Activated B cell treated with CpG ODN at 0.5 μM for 24 hours (primary cell): ENCODE measurements at regions not wholly inside any gene's neighbourhood (a gene's known extent, or its start where the extent isn't known, plus 50 kb on each side); places are given as distances from the start of the nearest gene placed in this dataset.
"Not testable (repeated sequence)": the region's sequence is repeated elsewhere in the genome, so short reads cannot be mapped to it uniquely, and the experiment has no call there.

ENCODE experiments used
- ATAC-seq: fragments of 200-7000 bp; cut with Tn5 transposase; one replicate; pipeline ENCODE4 v1.10.0; 2021; ENCODE audit warnings: low read depth, mild to moderate bottlenecking, moderate library complexity
- CTCF ChIA-PET: fragments of 350-600 bp; sonication (Branson Sonifier 250); formaldehyde crosslinking; loops from one replicate; lab custom pipeline; 2021; ENCODE audit warnings: antibody characterized with exemption; lab: Charles Lee
- POLR2A ChIA-PET: fragments of 350-600 bp; sonication (Branson Sonifier 250); formaldehyde crosslinking; loops from one replicate; lab custom pipeline; 2021; ENCODE audit warnings: antibody characterized with exemption; lab: Charles Lee
- DNase-seq: peaks from one replicate; pipeline ENCODE4 v3.0.0; 2022
- H3K27ac Mint-ChIP-seq: one replicate; pipeline ENCODE4 v1.8.0; 2020; ENCODE audit warnings: mixed read lengths
- H3K27me3 Mint-ChIP-seq: one replicate; pipeline ENCODE4 v1.8.0; 2021; ENCODE audit warnings: mixed read lengths
- H3K36me3 Mint-ChIP-seq: one replicate; pipeline ENCODE4 v1.8.0; 2021; ENCODE audit warnings: low read depth, mixed read lengths
- H3K4me1 Mint-ChIP-seq: one replicate; pipeline ENCODE4 v1.8.0; 2021; ENCODE audit warnings: mixed read lengths
- H3K4me3 Mint-ChIP-seq: one replicate; pipeline ENCODE4 v1.8.0; 2020; ENCODE audit warnings: mild to moderate bottlenecking, mixed read lengths
- H3K9me3 Mint-ChIP-seq: one replicate; pipeline ENCODE4 v1.8.0; 2020; ENCODE audit warnings: mixed read lengths
- intact Hi-C: fragments of 100-400 bp; cut with micrococcal nuclease; formaldehyde crosslinking; loops from one replicate; pipeline ENCODE4 v1.15.1; 2024
- TF ChIP-seq, protein P1 (sequence below): fragments of 200-600 bp; IDR thresholded peaks from one replicate; pipeline ENCODE4 v1.8.0; 2022; ENCODE audit warnings: antibody characterized with exemption, mild to moderate bottlenecking

DNA sequence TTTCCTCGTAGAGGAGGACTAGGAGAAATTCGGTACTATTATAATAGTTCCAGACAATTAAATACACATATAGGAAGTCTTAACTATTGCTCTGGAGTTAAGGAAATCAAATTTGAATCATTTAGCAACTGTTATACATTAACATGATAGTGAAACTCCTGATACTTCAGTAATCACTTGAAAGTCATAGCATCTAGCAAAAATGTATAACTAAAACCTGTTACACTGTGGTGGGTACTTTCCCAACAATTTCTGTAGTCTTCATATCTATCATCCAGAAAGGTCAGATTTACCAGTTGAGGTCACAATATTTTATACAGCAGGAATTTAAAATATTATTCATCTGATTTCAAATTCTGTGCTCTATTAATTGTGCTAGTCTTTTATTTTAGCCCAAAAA, 669.6 kb upstream of the PCDH10 start:
- ChIA-PET POLR2A (no interaction called here), CTCF (no interaction called here)
- Mint-ChIP-seq H3K4me3 (no peak overlapping the region), H3K9me3 (peaks cover 4% of the 10 kb centered on the region), H3K36me3 (no peaks in the 10 kb centered on the region), H3K4me1 (no peaks in the 10 kb centered on the region), H3K27ac (no peak overlapping the region), H3K27me3 (no peaks in the 10 kb centered on the region)
- DNase-seq = no peak
- intact Hi-C loops = no loop called here
- no peak for ATAC-seq
- TF ChIP-seq, protein P1, sequence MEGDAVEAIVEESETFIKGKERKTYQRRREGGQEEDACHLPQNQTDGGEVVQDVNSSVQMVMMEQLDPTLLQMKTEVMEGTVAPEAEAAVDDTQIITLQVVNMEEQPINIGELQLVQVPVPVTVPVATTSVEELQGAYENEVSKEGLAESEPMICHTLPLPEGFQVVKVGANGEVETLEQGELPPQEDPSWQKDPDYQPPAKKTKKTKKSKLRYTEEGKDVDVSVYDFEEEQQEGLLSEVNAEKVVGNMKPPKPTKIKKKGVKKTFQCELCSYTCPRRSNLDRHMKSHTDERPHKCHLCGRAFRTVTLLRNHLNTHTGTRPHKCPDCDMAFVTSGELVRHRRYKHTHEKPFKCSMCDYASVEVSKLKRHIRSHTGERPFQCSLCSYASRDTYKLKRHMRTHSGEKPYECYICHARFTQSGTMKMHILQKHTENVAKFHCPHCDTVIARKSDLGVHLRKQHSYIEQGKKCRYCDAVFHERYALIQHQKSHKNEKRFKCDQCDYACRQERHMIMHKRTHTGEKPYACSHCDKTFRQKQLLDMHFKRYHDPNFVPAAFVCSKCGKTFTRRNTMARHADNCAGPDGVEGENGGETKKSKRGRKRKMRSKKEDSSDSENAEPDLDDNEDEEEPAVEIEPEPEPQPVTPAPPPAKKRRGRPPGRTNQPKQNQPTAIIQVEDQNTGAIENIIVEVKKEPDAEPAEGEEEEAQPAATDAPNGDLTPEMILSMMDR = no peak

- Mint-ChIP-seq H3K4me3 (no peak overlapping the region), H3K27me3 (no peaks in the 10 kb centered on the region), H3K9me3 (peaks cover 14% of the 10 kb centered on the region), H3K27ac (no peak overlapping the region), H3K36me3 (no peaks in the 10 kb centered on the region), H3K4me1 (no peaks in the 10 kb centered on the region)
- POLR2A ChIA-PET = no interaction called here
- DNase-seq (no peak), ATAC-seq (no peak)
- TF ChIP-seq, protein P1 = no peak
- intact Hi-C loops = no loop called here
- CTCF ChIA-PET = no interaction called here
Observed at GRCh38 chr4:132488555-132488954, 660.5 kb upstream of the PCDH10 start.

- POLR2A ChIA-PET = no interaction called here
- intact Hi-C loops = no loop called here
- no peak overlapping the region for H3K4me3 Mint-ChIP-seq
Observed at GRCh38 chr4:132493476-132493875, 655.6 kb upstream of the PCDH10 start.

DNA sequence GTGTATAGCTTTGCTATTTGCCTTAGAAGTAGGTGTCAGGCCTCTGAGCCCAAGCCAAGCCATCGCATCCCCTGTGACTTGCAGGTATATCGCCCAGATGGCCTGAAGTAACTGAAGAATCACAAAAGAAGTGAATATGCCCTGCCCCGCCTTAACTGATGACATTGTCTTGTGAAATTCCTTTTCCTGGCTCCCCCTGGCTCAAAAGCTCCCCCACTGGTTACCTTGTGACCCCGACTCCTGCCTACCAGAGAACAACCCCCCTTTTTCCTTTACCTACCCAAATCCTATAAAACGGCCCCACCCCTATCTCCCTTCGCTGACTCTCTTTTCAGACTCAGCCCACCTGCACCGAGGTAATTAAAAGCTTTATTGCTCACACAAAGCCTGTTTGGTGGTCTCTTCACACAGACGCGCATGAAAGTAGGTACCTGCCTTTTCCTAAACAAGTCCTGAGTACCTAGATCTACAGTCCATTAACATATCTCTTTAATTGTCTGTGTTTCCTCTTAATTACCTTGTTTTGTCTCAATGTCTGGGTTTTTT, 653.8 kb upstream of the PCDH10 start:
- intact Hi-C loops, H3K4me1 Mint-ChIP-seq, DNase-seq, H3K27ac Mint-ChIP-seq, H3K4me3 Mint-ChIP-seq, H3K36me3 Mint-ChIP-seq, CTCF ChIA-PET, H3K27me3 Mint-ChIP-seq, H3K9me3 Mint-ChIP-seq, POLR2A ChIA-PET, ATAC-seq: not testable (repeated sequence)

More at GRCh38 chr4:132493476-132493875, 655.6 kb upstream of the PCDH10 start:
- H3K27me3 Mint-ChIP-seq = no peaks in the 10 kb centered on the region
- ATAC-seq (no peak), DNase-seq (no peak)
- no peaks in the 10 kb centered on the region for H3K4me1 Mint-ChIP-seq
- H3K9me3 Mint-ChIP-seq = peaks cover 14% of the 10 kb centered on the region
- CTCF ChIA-PET = no interaction called here
- no peak overlapping the region for H3K27ac Mint-ChIP-seq
- TF ChIP-seq, protein P1 = no peak
- no peaks in the 10 kb centered on the region for H3K36me3 Mint-ChIP-seq

- ChIA-PET POLR2A (no interaction called here), CTCF (no interaction called here)
- TF ChIP-seq, protein P1 = no peak
- Mint-ChIP-seq H3K27ac (no peak overlapping the region), H3K27me3 (no peaks in the 10 kb centered on the region), H3K36me3 (no peaks in the 10 kb centered on the region), H3K4me3 (no peak overlapping the region), H3K4me1 (no peaks in the 10 kb centered on the region), H3K9me3 (no peaks in the 10 kb centered on the region)
- DNase-seq (no peak), ATAC-seq (no peak)
- intact Hi-C loops = no loop called here
Observed at GRCh38 chr4:132498215-132498614, 650.9 kb upstream of the PCDH10 start.

DNA sequence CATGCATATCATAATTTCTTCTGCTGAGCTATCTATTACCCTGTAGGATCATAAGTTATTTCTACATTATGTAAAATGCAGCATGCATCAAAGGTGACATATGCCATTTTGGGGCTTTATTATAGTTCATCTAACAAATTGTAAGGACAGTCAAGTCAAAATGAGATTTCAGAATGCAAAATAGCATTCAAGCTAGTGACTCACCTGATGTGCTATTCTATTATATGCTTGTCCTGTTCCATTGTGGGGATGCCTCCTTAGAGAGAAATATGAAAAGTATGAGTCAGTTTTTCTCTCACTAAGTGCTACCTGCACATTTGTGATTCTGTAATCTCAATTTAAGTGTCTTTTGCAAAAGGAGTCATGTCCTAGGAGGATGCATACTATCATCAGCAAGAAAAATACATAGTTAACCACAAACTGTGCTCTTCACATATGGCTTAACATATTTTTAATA, 647.0 kb upstream of the PCDH10 start:
- no peak for ATAC-seq
- POLR2A ChIA-PET = no interaction called here
- TF ChIP-seq, protein P1 = no peak
- H3K9me3 Mint-ChIP-seq = peaks cover 2% of the 10 kb centered on the region
- CTCF ChIA-PET = no interaction called here
- H3K27ac Mint-ChIP-seq = no peak overlapping the region
- no peaks in the 10 kb centered on the region for H3K27me3 Mint-ChIP-seq
- no peak for DNase-seq
- no peak overlapping the region for H3K4me3 Mint-ChIP-seq
- no peaks in the 10 kb centered on the region for H3K4me1 Mint-ChIP-seq
- H3K36me3 Mint-ChIP-seq = no peaks in the 10 kb centered on the region
- intact Hi-C loops = no loop called here
